DMS114 treated with DMSO at 0.1 percent for 48 hours (cell line): ENCODE measurements at regions not wholly inside any gene's neighbourhood (a gene's known extent, or its start where the extent isn't known, plus 50 kb on each side); places are given as distances from the start of the nearest gene placed in this dataset.
"Not testable (repeated sequence)": the region's sequence is repeated elsewhere in the genome, so short reads cannot be mapped to it uniquely, and the experiment has no call there.

Experiments
- DNase-seq: peaks from one replicate; lab custom pipeline; 2025; ENCODE audit not compliant: unreplicated experiment; lab: John Stamatoyannopoulos, UW

DNA sequence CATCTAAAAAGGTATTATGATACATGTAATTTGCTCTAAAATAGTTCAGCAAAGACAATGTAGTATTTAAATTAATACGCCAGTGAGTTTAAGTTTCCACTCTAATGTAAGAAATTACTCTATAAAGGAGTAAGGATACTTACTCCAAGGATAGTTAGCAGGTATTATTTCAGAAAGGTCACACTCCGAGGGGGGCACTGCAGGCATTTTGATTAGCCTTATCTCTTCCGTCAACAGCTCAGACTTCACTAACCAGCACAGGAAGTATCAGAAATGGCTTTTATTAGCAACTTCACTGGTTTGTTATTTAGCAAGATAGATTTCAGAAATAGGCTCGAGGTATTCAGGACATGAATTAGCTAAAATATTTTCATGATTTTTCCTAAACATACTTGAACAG is 127.0 kb downstream of the COX18 start:
- DNase-seq = no peak

DNA sequence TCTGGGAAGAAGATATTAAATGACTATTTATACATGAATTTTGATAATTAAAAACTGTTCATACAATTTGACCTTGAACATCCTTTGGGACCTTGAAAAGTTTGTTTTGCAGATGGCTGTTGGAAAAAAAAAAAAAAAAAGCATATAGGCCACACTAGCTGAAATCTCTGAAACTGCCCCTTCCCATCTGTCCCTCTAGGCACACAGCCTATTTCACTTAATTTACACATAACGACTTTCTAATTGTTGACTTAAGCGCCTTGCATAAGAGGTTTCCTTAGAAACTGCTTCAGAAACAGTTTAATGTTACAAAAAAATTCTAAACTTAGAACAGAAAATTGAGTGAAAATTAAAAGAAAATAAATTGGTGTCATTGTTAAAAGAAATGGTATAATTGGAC is 131.0 kb downstream of the COX18 start:
- no peak for DNase-seq

DNA sequence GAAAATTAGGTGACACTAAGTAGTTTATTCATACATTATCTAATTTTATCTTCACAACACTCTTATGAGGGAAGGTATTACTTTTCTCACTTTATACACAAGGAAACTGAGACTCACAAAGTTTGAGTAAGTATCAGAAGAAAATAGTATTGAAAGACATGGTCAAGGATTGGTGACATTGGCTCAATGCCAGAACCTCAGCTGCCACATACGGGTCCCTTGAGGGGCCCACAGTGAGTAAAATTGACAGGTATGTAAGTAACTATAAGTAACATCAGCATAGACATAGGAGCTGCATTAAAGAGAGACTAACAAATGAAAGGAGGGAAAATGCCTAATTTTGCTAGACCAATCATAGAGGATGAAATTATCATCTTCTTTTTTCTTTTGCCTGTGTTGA is 134.1 kb downstream of the COX18 start:
- no peak for DNase-seq

DNA sequence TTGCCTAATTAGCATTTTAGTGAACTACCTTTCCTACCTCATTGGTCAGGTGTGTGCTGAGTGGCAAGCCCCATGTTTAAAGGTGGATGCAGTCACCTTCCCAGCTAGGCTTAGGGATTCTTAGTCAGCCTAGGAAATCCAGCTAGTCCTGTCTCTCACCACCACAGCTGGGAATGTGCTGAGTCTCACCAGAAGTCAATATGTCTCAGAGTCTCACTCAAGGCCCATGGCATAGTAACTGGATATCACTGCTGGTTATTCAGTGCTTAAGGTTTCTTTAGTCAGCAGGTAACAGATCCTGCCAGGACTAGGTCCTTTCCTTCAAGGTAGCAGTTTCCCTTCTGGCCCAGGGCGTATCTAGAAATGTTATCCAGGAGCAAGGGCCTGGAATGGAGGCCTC is 136.5 kb downstream of the COX18 start:
- DNase-seq = no peak

DNA sequence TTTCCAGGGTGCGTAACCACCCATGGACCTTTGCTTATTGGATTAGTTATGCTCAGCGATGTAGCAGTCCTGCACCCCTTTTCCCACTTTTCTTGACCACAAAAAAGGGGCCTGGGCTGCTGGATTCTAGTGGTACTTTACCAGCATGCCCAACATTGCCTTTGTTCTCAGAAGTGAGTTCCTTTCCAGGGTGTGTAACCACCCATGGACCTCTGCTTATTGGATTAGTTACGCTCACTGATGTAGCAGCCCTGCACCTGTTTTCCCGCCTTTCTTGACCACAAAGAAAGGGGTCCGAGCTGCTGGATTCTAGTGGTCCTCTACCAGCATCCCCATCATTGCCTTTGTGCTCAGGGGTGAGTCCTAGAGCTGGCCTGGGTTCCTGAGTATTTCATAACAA is 138.2 kb downstream of the COX18 start:
- no peak for DNase-seq

DNA sequence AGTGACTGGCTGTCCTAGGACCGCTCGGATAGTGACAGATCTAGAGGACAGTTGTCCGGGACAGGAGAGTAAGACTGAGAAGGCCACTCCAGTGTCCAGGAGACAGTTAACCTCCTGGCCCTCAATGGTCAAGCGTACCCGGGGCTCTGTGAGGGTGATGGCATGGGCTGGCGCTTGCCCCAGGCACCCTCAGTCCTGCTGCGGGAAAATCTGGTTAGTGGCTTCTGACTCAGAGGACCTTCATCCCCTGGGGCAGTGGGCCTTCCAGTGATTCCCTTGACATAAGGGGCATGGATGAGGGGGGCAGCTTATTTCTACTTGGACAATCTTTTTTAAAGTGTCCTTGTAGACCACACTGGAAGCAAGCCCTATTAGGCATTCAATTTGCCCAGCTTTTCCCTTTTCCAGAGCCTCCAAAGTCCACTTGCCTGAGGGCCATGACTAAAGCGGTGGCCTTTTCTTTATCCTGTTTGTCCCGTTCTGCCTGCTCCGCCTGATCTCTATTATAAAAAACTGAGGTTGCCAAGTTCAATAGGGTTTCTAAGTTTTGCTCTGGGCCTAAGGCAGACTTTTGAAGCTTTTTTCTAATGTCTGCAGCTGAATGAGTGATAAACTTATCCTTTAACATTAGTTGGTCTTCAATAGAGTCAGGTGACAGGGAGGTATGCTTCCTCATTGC is 139.8 kb downstream of the COX18 start:
- not testable (repeated sequence) for DNase-seq

DNA sequence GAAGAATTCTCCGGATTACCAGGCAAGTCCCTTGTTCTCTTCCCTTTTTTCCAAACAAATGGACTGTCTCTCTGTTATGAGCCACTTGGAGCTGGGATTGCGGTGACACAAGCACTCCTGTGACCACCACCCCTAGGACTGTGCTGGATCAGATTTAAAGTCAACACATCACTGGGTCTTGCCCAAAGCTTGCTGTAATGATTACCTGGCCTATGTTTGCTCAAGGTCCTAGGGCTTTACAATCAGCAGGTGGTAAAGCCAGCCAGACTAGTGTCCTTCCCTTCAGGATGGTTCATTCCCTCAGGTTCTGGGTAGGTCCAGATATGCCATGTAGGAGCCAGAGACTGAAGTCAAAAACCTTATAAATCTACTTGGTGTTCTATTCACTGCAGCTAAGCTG is 144.7 kb downstream of the COX18 start:
- no peak for DNase-seq

DNA sequence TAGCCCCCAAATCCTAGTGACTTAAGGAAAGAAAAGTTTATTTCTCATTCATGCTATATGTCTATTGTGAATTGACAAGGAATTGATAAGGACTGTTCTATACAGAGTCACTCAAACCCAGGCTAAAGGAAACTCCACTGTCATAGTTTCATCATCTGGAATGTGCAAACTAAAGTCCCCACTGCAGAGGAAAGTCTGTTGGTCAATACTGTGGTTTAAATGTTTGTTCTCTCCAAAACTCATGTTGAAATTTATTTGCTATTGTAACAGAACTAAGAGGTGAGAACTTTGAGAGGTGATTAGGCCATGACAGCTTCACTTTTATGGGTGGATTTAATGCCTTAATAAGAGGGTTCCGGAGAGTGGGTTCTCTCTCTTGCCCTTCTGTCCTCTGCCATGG is 149.6 kb downstream of the COX18 start:
- DNase-seq = no peak

DNA sequence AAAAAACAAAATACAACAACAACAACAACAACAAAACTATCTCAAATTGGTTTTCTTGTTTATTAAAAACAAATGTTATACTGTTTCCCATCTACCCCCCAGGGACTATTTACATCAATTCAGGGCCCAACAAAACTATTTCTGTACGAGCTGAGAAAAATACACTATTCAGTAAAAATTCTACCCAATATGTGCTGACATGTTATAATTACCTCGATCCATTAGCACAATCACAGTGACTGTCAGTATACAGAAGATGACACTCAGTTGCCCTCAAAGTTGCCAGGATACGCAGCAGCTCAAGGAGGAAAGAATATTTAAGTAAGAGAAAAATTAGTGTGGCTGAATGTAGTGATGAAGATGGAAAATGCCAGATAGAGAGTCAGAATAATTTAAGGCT is 150.1 kb downstream of the COX18 start:
- no peak for DNase-seq

DNA sequence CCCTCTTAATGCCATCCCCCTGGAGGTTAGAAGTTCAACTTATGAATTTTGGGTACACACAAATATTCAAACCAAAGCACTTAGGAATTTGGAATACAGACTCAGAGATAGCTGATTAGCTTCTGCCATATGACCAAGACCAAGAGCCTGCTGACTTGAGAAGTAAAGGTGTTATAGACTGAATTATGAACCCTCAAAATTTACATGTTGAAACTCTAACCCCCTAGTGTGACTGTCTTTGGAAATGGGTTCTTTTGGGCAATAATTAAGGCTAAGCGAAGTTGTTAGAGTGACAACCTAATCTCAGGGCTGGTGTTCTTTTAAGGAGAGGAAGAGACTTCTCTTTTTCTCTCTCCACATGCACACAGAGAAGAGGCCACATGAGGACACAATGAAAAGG is 151.2 kb downstream of the COX18 start:
- DNase-seq = no peak

DNA sequence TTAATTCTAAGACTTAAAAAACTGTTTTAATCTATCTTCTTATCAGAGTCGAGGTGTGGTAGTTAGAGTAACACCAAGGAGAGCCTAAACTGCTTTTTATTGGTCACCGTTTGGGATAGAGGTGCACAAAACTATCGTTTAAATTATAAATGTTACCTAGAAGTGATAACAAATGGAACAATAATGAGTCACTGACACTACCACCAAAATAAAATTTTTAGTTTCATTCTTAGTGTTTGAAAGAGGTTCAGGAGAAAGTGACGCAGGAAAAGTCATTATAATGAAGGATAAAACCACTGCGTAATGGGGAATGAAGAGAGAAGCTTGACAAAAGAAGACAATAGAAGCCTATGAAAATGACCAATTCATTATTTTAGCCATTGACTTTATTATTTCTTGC is 158.2 kb downstream of the COX18 start:
- DNase-seq = no peak

DNA sequence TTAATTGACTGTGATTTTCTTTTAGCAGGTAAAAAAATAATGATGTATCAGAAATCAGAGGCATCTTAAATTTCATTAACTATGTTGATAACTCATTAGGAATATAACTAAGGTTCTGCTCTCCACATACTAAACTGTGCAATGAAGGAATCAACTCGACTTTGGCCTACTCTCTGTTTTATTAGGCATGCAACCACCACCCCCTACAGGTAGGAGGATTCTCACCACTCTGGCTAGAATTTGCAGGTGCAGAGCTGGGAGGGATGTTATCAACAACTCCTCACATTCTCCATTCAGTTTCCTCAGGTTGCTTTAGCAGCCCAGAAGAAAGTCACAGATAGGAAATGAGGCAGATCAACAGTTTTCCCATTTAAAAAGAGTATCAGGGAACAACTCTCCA is 160.1 kb downstream of the COX18 start:
- DNase-seq = no peak

DNA sequence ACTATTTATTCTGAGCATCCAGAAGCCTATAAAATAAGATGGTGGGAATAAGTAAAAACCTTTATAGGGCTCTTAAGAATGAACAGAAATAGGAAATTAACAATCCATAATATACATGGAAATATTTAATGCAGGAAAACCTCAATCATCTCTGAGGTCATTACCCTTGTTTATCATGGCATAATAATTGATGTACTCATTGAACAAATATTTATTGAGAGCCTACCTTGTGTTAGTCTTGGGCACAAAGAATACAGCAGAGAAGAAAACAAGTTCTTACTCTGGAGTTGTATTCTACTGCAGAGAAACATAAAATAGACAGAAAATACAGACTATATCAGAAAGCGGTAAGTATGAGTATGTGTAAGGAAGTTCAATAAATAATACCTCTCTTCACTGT is 167.2 kb downstream of the COX18 start:
- no peak for DNase-seq

DNA sequence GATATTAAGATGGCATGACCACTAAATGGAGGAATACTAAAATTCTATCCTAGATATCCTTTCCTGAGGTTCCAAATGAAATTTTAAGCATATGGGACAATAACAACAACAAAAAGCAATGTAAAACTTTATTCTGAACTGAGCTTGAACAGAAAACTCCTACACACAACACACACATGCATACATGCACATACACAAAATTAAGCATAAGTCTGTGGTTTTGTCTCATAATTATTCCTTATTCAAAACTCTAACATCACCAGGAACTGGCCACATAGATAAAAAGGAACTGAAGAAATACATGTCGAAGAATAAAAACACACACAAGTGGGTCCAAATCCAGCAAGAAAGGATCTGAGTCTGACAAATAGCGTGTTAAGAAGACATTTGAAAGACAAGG is 168.0 kb downstream of the COX18 start:
- DNase-seq = no peak

DNA sequence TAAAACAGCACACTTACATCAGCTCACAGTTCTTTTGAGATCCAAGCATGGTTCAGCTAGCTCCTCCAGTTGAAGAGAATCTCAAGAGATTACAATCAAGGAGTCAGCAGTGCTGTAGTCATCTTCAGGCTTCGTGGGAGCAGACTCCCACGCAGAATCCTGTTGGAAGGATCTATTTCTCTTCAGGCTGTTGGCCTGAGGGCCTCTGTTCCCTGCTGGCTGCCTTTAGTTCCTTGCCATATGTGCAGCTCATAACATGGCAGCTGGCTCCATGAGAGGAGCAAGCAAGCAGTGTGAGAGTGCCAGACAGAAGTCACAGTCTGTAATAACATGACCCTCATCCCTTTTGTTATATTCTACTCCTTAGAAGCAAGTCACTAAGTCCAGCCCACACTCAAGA is 168.6 kb downstream of the COX18 start:
- DNase-seq = no peak

DNA sequence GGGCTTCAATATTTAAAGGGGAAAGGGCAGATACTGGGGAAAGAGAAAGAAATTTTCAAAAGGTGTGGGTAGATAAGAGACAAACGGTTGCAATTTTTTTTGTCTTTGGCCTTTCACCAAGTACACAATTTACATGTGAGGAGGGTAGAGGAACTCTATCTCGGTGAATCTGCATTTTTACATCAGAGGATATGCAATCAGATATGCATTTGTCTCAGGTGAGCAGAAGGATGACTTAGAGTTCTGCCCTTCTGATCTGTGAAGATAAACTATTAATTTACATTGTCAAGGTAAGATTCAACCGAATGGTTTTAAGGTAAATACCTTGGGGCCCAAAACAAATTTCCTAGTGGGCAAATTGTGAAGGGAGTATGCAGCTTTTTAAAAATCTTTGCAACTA is 169.9 kb downstream of the COX18 start:
- no peak for DNase-seq

DNA sequence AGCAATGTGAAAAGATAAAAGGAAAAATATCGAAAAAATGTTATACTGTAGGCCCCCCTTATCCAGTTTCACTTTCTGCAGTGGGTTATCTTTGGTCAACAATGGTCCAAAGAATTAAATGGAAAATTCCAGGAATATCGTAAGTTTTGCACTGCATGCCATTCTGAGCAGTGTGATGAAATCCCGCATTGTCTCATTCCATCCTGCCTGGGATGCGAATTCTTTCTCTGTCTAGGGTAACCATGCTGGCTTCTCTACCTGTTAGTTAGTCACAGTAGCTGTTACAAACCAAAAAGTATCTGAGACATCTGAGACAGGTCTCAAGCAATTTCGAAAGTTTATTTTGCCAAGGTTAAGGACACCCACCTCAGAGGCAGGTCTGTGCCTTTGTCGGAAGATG is 170.3 kb downstream of the COX18 start:
- no peak for DNase-seq

DNA sequence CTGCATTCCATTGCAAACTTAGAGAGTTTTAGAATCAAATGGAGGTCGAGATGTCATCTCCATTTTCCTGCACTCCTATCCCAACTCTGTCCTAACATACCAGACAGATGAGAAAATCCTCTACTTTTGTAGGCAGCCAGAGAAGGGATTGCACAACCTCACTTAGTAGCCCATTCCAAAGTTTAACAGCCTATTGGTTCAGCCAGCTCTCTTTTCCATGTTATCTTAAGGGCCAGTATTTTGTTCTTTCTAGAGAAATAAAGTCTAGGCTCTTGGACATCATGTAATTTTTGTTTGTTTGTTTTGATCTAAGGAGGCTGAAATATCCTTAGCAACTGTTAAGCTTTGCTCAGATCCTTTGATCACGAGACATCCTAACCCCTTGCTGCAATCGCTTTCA is 173.0 kb downstream of the COX18 start:
- DNase-seq = no peak

DNA sequence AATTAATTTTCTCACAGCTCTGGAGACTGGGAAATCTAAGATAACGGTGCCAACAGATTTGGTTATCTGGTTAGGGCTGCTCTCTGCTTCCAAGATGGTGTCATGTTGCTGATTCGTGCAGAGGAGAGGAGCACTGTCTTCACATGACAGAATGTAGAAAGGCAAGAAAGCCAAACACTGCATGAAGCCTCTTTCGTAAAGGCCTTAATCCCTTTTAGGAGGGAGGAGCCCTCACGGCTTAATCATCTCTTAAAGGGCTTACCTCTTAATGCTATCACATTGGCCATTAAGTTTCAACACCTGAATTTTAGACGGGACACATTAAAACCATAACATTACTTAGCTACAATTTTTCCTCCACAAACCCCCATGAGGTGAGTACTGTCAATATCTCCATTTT is 174.1 kb downstream of the COX18 start:
- no peak for DNase-seq

DNA sequence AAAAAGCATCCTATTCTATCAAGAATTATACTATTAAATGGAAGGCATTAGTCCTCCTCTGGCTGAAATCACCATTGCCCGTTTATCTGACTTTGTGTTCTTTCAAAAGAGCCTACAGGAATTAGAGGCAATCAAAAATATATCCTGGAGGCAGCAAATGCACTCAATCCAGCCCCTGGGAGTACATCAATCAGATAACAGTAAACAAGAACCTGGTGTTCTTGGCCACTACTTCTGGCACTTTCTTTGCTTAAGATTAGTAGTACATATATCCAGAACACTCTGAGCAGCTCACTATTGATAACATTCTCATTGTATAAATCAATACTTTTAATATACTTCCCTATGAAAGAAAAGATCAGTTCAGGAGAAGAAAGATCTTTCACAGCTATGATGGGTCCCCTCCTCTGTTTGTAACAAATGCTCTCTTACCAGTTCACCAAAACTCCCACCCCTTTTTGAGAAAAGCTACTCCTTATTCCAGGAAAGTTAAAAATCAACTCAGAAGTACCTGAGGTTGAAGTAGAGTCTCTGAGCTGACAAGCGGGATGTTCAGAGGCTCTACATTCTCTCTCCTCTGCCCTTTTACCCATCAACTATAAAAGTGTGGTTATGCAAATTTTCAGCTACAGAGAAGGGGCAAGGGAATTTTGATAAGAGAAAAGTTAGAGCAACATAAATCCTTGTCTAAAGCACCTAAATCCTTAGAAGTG is 176.0 kb downstream of the COX18 start:
- no peak for DNase-seq

DNA sequence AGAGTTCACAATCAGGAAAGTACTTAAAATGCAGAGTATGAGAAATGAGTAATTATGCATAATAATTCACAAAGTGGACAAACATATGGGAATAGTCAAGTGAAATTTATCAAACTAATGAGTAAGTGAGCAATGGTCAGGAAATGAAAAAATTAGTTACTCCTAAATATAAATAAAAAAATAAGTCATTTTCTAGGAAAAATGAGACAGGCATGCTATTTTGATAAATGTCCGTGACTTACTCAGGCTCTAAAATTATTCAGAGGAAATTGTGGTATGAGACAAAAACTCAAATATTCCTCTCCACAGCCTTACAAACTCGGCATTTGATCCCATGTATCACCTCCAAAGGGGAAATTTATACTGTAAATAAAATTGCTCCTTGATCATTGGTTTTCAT is 181.2 kb downstream of the COX18 start:
- no peak for DNase-seq

DNA sequence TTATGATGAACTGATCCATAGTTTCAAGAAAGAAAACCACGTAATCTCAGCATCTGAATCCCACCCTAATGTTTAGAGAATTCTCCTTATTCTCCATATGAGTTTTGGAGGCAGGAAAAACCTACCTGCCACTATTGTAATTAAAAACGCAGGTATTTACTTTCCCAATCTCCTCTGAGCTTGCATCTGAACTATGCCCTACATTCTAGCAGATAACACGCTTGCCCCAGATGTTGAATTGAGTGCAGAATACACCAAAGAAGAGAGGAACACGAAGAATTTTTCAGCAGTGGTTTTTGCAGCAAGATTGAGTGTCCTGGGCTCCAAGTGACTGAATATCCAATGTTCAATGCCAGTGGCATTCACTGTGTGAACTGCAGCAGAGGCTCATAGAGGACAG is 182.4 kb downstream of the COX18 start:
- DNase-seq = no peak

DNA sequence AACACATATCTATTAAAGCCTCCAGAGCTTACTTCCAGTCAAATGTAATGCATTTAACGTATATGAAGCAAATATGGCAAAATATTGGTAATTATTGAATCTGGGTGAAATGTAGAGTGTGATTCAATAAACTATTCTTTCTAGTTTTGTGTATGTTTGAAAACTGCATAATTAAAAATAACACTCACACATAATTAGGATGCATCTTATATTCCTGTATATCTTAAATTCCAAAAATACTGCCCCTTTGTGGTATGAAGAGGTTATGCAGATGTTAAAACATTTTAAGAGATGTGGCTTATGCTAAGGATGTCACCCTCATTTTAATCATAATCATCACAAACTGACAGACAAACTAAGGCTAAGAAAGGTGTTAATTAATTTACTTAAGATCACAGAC is 182.9 kb downstream of the COX18 start:
- DNase-seq = no peak
